ENCODE measurements at regions not wholly inside any gene's neighbourhood (a gene's known extent, or its start where the extent isn't known, plus 50 kb on each side); places are given as distances from the start of the nearest gene placed in this dataset.
"Not testable (repeated sequence)": the region's sequence is repeated elsewhere in the genome, so short reads cannot be mapped to it uniquely, and the experiment has no call there.

DNA sequence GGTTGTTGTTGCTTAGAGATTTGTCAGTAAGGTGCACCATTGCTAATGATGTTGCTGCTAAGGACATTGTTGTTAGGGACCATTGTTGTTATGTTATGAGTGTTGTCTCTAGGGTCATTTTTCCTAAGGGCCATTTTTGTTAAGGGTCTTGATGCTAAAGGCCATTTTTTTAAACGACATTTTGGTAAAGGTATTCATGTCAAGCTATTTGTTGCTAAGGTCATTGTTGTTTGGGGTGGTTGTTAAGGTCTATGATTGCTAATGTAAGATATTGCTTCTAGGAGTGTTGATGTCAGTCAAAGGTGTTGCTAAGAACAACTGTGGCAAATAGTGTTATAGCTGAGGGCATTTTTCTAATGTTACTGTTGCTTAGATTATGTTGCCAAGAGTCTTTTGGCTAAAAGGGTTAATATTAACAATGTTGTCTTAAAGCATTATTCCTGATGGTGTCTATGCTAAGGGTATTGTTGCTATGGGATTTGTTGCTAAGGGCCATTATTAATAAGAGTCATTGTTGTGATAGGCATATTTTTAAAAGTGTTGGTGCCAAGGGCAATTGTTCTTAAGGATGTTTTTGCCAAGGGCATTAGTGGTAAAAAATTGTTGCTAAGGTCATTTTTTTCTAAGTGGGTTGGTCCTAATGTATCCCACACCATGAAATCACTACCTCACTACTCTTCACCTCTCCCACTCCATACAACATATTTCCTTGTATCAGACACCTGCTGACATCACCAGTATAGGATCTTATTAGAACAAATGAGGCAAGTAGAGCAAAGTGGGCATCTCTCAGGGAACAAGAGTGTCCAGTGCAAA, 56.2 kb downstream of the SPATA31A6 start:
- H3K27ac ChIP-seq (ENCODE audit: low read depth in 1 of 2, low read length in 1 of 2); H3K4me1 ChIP-seq (ENCODE audit: control insufficient read depth in 2 of 2, insufficient read depth in 2 of 2, low read length in 2 of 2); H3K36me3 ChIP-seq (ENCODE audit: control insufficient read depth in 2 of 2, insufficient read depth in 2 of 2, low read length in 1 of 2); H3K9me3 ChIP-seq (ENCODE audit: control insufficient read depth in 2 of 2, insufficient read depth in 1 of 2, low read length in 1 of 2); H3K4me3 ChIP-seq (ENCODE audit: low read length in 2 of 2); DNase-seq (ENCODE audit: low read depth in 6 of 9, low spot score in 9 of 9); H3K27me3 ChIP-seq (ENCODE audit: control insufficient read depth in 2 of 2, insufficient read depth in 1 of 2, low read length in 1 of 2): not testable (repeated sequence)
- WGBS: 74% methylated on average over 1 of the region's 1 CpG

- WGBS: 54% methylated on average over 1 of the region's 1 CpG
- H3K4me3 ChIP-seq (ENCODE audit: low read length in 2 of 2); DNase-seq (ENCODE audit: low read depth in 6 of 9, low spot score in 9 of 9); H3K9me3 ChIP-seq (ENCODE audit: control insufficient read depth in 2 of 2, insufficient read depth in 1 of 2, low read length in 1 of 2); H3K4me1 ChIP-seq (ENCODE audit: control insufficient read depth in 2 of 2, insufficient read depth in 2 of 2, low read length in 2 of 2); H3K36me3 ChIP-seq (ENCODE audit: control insufficient read depth in 2 of 2, insufficient read depth in 2 of 2, low read length in 1 of 2); H3K27me3 ChIP-seq (ENCODE audit: control insufficient read depth in 2 of 2, insufficient read depth in 1 of 2, low read length in 1 of 2); H3K27ac ChIP-seq (ENCODE audit: low read depth in 1 of 2, low read length in 1 of 2): not testable (repeated sequence)
Observed at GRCh38 chr9:42240261-42240579, 56.8 kb downstream of the SPATA31A6 start.

DNA sequence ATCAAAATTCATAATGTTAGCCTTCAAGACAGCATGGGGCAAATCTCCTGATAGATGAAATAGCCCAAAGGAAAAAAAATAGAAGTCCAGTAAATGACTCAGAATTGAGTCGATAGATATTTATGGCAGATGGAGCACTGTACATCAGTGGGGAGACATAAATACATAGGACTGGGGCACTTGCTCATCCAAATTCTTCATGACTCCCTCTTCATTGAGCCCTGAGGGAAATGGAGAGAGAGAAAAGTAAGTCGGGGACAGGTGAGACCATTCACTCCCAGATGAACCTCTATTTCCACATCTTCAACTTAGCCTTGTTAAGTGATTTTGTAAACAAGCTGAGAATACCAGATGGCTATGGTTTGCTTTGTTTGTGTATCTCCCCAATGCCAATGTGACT, 59.8 kb downstream of the SPATA31A6 start:
- not testable (repeated sequence) for H3K36me3 ChIP-seq (ENCODE audit: control insufficient read depth in 2 of 2, insufficient read depth in 2 of 2, low read length in 1 of 2); DNase-seq (ENCODE audit: low read depth in 6 of 9, low spot score in 9 of 9); H3K4me1 ChIP-seq (ENCODE audit: control insufficient read depth in 2 of 2, insufficient read depth in 2 of 2, low read length in 2 of 2); H3K9me3 ChIP-seq (ENCODE audit: control insufficient read depth in 2 of 2, insufficient read depth in 1 of 2, low read length in 1 of 2); H3K4me3 ChIP-seq (ENCODE audit: low read length in 2 of 2); H3K27me3 ChIP-seq (ENCODE audit: control insufficient read depth in 2 of 2, insufficient read depth in 1 of 2, low read length in 1 of 2); H3K27ac ChIP-seq (ENCODE audit: low read depth in 1 of 2, low read length in 1 of 2)
- 96% methylated on average over 2 of the region's 2 CpGs for WGBS

GRCh38 chr9:42243822-42244221, 60.4 kb downstream of the SPATA31A6 start:
- H3K27ac ChIP-seq (ENCODE audit: low read depth in 1 of 2, low read length in 1 of 2); H3K4me3 ChIP-seq (ENCODE audit: low read length in 2 of 2); H3K4me1 ChIP-seq (ENCODE audit: control insufficient read depth in 2 of 2, insufficient read depth in 2 of 2, low read length in 2 of 2); DNase-seq (ENCODE audit: low read depth in 6 of 9, low spot score in 9 of 9); H3K9me3 ChIP-seq (ENCODE audit: control insufficient read depth in 2 of 2, insufficient read depth in 1 of 2, low read length in 1 of 2); H3K27me3 ChIP-seq (ENCODE audit: control insufficient read depth in 2 of 2, insufficient read depth in 1 of 2, low read length in 1 of 2); H3K36me3 ChIP-seq (ENCODE audit: control insufficient read depth in 2 of 2, insufficient read depth in 2 of 2, low read length in 1 of 2): not testable (repeated sequence)
- WGBS: 88% methylated on average over 3 of the region's 3 CpGs

DNA sequence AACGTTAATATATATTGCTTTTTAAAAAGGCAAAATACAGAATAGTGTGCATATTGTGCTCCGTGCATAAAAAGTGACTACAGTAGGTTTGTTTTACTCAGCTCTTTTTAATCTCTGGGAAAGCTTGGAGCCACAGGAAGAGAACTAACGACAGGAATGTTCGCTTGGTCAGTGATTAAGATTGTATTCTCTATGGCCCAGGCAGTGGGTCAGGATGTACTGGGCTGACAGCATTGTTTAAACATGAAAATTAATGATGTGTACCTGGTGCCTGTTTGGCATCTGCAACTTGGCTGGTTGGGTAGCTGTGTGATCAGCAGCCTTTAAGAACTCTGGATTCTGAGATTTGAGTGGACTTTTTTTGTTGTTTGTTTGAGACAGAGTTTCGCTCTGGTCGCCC, 85.3 kb downstream of the SPATA31A6 start:
- not testable (repeated sequence) for H3K27me3 ChIP-seq (ENCODE audit: control insufficient read depth in 2 of 2, insufficient read depth in 1 of 2, low read length in 1 of 2); H3K4me3 ChIP-seq (ENCODE audit: low read length in 2 of 2); DNase-seq (ENCODE audit: low read depth in 6 of 9, low spot score in 9 of 9); H3K36me3 ChIP-seq (ENCODE audit: control insufficient read depth in 2 of 2, insufficient read depth in 2 of 2, low read length in 1 of 2); H3K4me1 ChIP-seq (ENCODE audit: control insufficient read depth in 2 of 2, insufficient read depth in 2 of 2, low read length in 2 of 2); H3K9me3 ChIP-seq (ENCODE audit: control insufficient read depth in 2 of 2, insufficient read depth in 1 of 2, low read length in 1 of 2); H3K27ac ChIP-seq (ENCODE audit: low read depth in 1 of 2, low read length in 1 of 2)
- 49% methylated on average over 6 of the region's 6 CpGs for WGBS

DNA sequence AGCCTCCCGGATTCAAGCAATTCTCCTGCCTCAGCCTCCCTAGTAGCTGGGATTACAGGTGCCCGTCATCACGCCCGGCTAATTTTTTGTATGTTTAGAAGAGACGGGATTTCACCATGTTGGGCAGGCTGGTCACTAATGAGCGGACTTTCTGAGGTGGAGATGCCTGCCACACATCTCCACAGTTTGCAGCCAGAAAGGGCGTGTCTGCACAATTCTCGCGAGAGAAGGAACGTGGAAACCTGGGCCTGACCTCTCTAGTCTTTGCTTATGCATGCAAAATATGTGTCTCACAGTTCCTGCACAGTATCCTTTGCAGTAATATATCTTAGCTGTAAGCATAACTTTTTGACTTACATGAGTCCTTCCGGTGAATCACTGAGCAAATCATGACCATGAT, 85.7 kb downstream of the SPATA31A6 start:
- not testable (repeated sequence) for DNase-seq (ENCODE audit: low read depth in 6 of 9, low spot score in 9 of 9); H3K27me3 ChIP-seq (ENCODE audit: control insufficient read depth in 2 of 2, insufficient read depth in 1 of 2, low read length in 1 of 2); H3K9me3 ChIP-seq (ENCODE audit: control insufficient read depth in 2 of 2, insufficient read depth in 1 of 2, low read length in 1 of 2); H3K27ac ChIP-seq (ENCODE audit: low read depth in 1 of 2, low read length in 1 of 2); H3K4me3 ChIP-seq (ENCODE audit: low read length in 2 of 2); H3K4me1 ChIP-seq (ENCODE audit: control insufficient read depth in 2 of 2, insufficient read depth in 2 of 2, low read length in 2 of 2); H3K36me3 ChIP-seq (ENCODE audit: control insufficient read depth in 2 of 2, insufficient read depth in 2 of 2, low read length in 1 of 2)
- WGBS: 93% methylated on average over 11 of the region's 11 CpGs

DNA sequence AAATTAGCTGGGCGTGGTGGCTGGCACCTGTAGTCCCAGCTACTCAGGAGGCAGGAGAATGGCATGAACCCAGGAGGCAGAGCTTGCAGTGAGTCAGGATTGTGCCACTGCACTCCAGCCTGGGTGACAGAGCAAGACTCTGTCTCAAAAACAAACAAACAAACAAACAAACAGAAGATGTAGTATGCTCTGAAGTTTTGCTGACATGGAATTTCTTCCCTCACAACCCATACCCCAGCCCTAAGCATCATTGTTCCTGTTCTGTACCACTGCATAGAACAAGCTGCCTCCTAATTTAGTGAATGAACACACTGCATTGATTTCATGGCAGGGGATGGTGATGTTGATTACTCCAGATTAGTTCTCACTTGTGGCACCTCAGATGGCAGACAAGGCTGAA, 89.7 kb downstream of the SPATA31A6 start:
- H3K9me3 ChIP-seq (ENCODE audit: control insufficient read depth in 2 of 2, insufficient read depth in 1 of 2, low read length in 1 of 2): not testable (repeated sequence)

DNA sequence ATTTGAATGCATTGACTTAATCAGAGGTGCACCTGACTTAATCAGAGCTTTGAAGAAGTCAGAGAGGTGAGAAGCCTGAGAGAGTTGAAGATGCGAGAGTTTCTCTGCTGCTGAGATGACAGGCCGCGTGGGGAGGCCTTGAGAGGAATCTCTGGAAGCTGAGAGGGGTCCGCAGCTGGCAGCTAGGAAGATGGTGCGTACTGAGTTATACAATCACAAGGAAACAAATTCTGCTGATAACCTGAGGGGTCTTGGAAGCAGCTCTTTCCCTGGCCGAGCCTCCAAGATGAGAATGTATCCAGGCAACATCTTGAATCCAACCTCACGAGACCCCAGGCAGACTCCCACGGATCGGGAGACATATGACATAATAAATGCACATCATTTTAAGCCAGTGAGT, 91.7 kb downstream of the SPATA31A6 start:
- no peak for DNase-seq (ENCODE audit: low read depth in 6 of 9, low spot score in 9 of 9)
- 92% methylated on average over 9 of the region's 9 CpGs for WGBS
- Histone ChIP-seq H3K27me3 (ENCODE audit: control insufficient read depth in 2 of 2, insufficient read depth in 1 of 2, low read length in 1 of 2) (no peaks in the 10 kb centered on the region), H3K4me1 (ENCODE audit: control insufficient read depth in 2 of 2, insufficient read depth in 2 of 2, low read length in 2 of 2) (no peaks in the 10 kb centered on the region), H3K9me3 (ENCODE audit: control insufficient read depth in 2 of 2, insufficient read depth in 1 of 2, low read length in 1 of 2) (no peaks in the 10 kb centered on the region), H3K36me3 (ENCODE audit: control insufficient read depth in 2 of 2, insufficient read depth in 2 of 2, low read length in 1 of 2) (no peaks in the 10 kb centered on the region), H3K4me3 (ENCODE audit: low read length in 2 of 2) (no peak overlapping the region), H3K27ac (ENCODE audit: low read depth in 1 of 2, low read length in 1 of 2) (no peak overlapping the region)

More for the DNA sequence above, 89.7 kb downstream of the SPATA31A6 start:
- 96% methylated on average over 1 of the region's 1 CpG for WGBS
- not testable (repeated sequence) for H3K27ac ChIP-seq (ENCODE audit: low read depth in 1 of 2, low read length in 1 of 2); DNase-seq (ENCODE audit: low read depth in 6 of 9, low spot score in 9 of 9); H3K4me3 ChIP-seq (ENCODE audit: low read length in 2 of 2); H3K36me3 ChIP-seq (ENCODE audit: control insufficient read depth in 2 of 2, insufficient read depth in 2 of 2, low read length in 1 of 2); H3K4me1 ChIP-seq (ENCODE audit: control insufficient read depth in 2 of 2, insufficient read depth in 2 of 2, low read length in 2 of 2); H3K27me3 ChIP-seq (ENCODE audit: control insufficient read depth in 2 of 2, insufficient read depth in 1 of 2, low read length in 1 of 2)

GRCh38 chr9:42282531-42283178, 99.2 kb downstream of the SPATA31A6 start:
- DNase-seq (ENCODE audit: low read depth in 6 of 9, low spot score in 9 of 9); H3K4me1 ChIP-seq (ENCODE audit: control insufficient read depth in 2 of 2, insufficient read depth in 2 of 2, low read length in 2 of 2); H3K4me3 ChIP-seq (ENCODE audit: low read length in 2 of 2); H3K27me3 ChIP-seq (ENCODE audit: control insufficient read depth in 2 of 2, insufficient read depth in 1 of 2, low read length in 1 of 2); H3K27ac ChIP-seq (ENCODE audit: low read depth in 1 of 2, low read length in 1 of 2); H3K36me3 ChIP-seq (ENCODE audit: control insufficient read depth in 2 of 2, insufficient read depth in 2 of 2, low read length in 1 of 2); H3K9me3 ChIP-seq (ENCODE audit: control insufficient read depth in 2 of 2, insufficient read depth in 1 of 2, low read length in 1 of 2): not testable (repeated sequence)
- WGBS: 87% methylated on average over 6 of the region's 7 CpGs
